SU-DHL-6 (cell line): ENCODE measurements at regions not wholly inside any gene's neighbourhood (a gene's known extent, or its start where the extent isn't known, plus 50 kb on each side); places are given as distances from the start of the nearest gene placed in this dataset.

Experiments
- EZH2phosphoT487 ChIP-seq: fragments of 200-600 bp; sonication (generic), shearing (Covaris generic); conservative IDR thresholded peaks from 2 replicates; pipeline ENCODE4 v1.6.1; 2018; ENCODE audit warnings: mild to moderate bottlenecking, antibody characterized with exemption, low read length, moderate library complexity, mixed read lengths
- TF ChIP-seq, protein P1 (sequence below): fragments of 200-600 bp; sonication (generic); IDR thresholded peaks from one replicate; pipeline ENCODE4 v1.5.1; 2017; ENCODE audit warnings: antibody characterized with exemption, mild to moderate bottlenecking, low read length, moderate library complexity; ENCODE audit not compliant: insufficient read depth, poor library complexity, severe bottlenecking

GRCh38 chr1:187476671-187477070 is 647.9 kb downstream of the PLA2G4A start:
- TF ChIP-seq, protein P1, sequence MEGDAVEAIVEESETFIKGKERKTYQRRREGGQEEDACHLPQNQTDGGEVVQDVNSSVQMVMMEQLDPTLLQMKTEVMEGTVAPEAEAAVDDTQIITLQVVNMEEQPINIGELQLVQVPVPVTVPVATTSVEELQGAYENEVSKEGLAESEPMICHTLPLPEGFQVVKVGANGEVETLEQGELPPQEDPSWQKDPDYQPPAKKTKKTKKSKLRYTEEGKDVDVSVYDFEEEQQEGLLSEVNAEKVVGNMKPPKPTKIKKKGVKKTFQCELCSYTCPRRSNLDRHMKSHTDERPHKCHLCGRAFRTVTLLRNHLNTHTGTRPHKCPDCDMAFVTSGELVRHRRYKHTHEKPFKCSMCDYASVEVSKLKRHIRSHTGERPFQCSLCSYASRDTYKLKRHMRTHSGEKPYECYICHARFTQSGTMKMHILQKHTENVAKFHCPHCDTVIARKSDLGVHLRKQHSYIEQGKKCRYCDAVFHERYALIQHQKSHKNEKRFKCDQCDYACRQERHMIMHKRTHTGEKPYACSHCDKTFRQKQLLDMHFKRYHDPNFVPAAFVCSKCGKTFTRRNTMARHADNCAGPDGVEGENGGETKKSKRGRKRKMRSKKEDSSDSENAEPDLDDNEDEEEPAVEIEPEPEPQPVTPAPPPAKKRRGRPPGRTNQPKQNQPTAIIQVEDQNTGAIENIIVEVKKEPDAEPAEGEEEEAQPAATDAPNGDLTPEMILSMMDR = peak; percentile 36
- TF ChIP-seq EZH2phosphoT487 = no peak
